Panc1 (cell line): ENCODE measurements at regions not wholly inside any gene's neighbourhood (a gene's known extent, or its start where the extent isn't known, plus 50 kb on each side); places are given as distances from the start of the nearest gene placed in this dataset.

Source experiments
- ATAC-seq: fragments of 200-7000 bp; cut with Tn5 transposase; 2 replicates; pipeline ENCODE4 v1.9.1; 2020; ENCODE audit warnings: mild to moderate bottlenecking, moderate library complexity
- BruUV-seq: library from RNA; stranded (reverse); fragments of 400-500 nt; replicated peaks from 2 replicates; lab custom pipeline; 2021; lab: Mats Ljungman, UMichigan
- CTCF ChIA-PET: fragments of 300-600 bp; sonication (Branson Sonifier 250); formaldehyde crosslinking; loops from one replicate; lab custom pipeline; 2022; ENCODE audit warnings: antibody characterized with exemption; lab: Charles Lee
- POLR2A ChIA-PET: fragments of 300-600 bp; sonication (Branson Sonifier 250); formaldehyde crosslinking; loops from one replicate; lab custom pipeline; 2022; ENCODE audit warnings: antibody characterized with exemption; lab: Charles Lee
- DNase-seq: peaks from one replicate; pipeline ENCODE4 v3.0.0-alpha.2; 2010; ENCODE audit warnings: low read depth, low spot score
- H3K27ac ChIP-seq: 2 replicates; pipeline ENCODE4 v1.5.1; 2011; ENCODE audit warnings: mild to moderate bottlenecking, low read length, inconsistent platforms
- H3K27me3 ChIP-seq: fragments of 200-500 bp; sonication (Bioruptor generic); 2 replicates; pipeline ENCODE4 v1.6.0; 2014; ENCODE audit warnings: low read length, inconsistent platforms; ENCODE audit not compliant: control insufficient read depth, insufficient read depth
- H3K36me3 ChIP-seq: fragments of 200-500 bp; sonication (Bioruptor generic); 2 replicates; pipeline ENCODE4 v1.5.1; 2014; ENCODE audit warnings: inconsistent platforms, mild to moderate bottlenecking, low read length, moderate library complexity; ENCODE audit not compliant: control insufficient read depth, insufficient read depth
- H3K4me1 ChIP-seq: 2 replicates; pipeline ENCODE4 v1.5.1; 2011; ENCODE audit warnings: inconsistent platforms, mild to moderate bottlenecking, low read length, moderate library complexity; ENCODE audit not compliant: control insufficient read depth, insufficient read depth
- H3K4me3 ChIP-seq, 2 experiments: 2 replicates each; pipeline ENCODE4 v1.5.1; 2011 to 2012; ENCODE audit warnings: low read depth in 2 of 2, low read length in 2 of 2, mild to moderate bottlenecking in 2 of 2, inconsistent platforms in 1 of 2, moderate library complexity in 1 of 2
- H3K9me3 ChIP-seq: fragments of 200-500 bp; sonication (Bioruptor generic); 2 replicates; pipeline ENCODE4 v1.5.1; 2014; ENCODE audit warnings: low read depth, mild to moderate bottlenecking, inconsistent platforms, low read length, moderate library complexity; ENCODE audit not compliant: control insufficient read depth, insufficient read depth
- POLR2AphosphoS5 ChIP-seq: IDR thresholded peaks from 2 replicates; pipeline ENCODE4 v1.6.1; 2012; ENCODE audit warnings: mild to moderate bottlenecking, low read depth, low read length, moderate library complexity
- REST ChIP-seq, 2 experiments: IDR thresholded peaks; 2 replicates each; pipeline ENCODE4 v1.6.1; 2011 to 2012; ENCODE audit warnings: low read depth in 2 of 2, control low read depth in 1 of 2, low read length in 1 of 2, mild to moderate bottlenecking in 1 of 2, moderate library complexity in 1 of 2; ENCODE audit not compliant: insufficient read depth in 1 of 2
- SIN3A ChIP-seq: IDR thresholded peaks from 2 replicates; pipeline ENCODE4 v1.6.1; 2012; ENCODE audit warnings: low read depth, mild to moderate bottlenecking, low read length, moderate library complexity, borderline replicate concordance; ENCODE audit not compliant: insufficient read depth
- TCF7L2 ChIP-seq: IDR thresholded peaks from 2 replicates; pipeline ENCODE4 v1.6.1; 2011; ENCODE audit warnings: mild to moderate bottlenecking, low read depth, low read length, inconsistent platforms
- in situ Hi-C: cut with HindIII; loops from 2 replicates; pipeline ENCODE4 v1.10.0; 2016; ENCODE audit warnings: low sequenced_read_pairs, low pct_unique_long_range_greater_than_20kb
- intact Hi-C: fragments of 100-400 bp; cut with micrococcal nuclease; formaldehyde crosslinking; loops from one replicate; pipeline ENCODE4 v1.10.0; 2022; ENCODE audit not compliant: unreplicated experiment
- TF ChIP-seq, protein P1 (sequence below): fragments of 450-650 bp; IDR thresholded peaks from 2 replicates; pipeline ENCODE4 v1.5.1; 2017; ENCODE audit warnings: mild to moderate bottlenecking

DNA sequence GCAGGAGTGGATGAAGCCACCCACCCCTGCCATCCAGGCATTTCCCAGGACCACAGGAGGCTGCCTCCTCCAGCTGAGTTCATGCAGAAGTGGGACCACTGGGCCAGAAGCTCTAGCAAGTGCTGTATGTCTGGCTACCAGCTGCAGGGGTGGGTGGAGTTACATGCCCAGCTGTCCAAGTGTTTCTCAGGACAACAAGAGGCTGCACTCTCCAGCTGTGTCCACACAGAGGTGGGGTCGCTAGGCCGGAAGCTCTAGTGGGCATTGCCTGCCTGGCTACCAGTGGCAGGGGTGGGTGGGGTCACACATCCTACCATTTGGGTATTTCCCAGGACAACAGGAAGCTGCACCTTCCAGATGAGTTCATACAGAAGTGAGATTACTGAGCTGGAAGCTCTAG, 234.0 kb upstream of the PPP2R3A start:
- H3K4me1 ChIP-seq = no peaks in the 10 kb centered on the region
- in situ Hi-C loops (no loop called here), intact Hi-C loops (loop anchor here (10.0 kb wide), 1 partner anchor 163 kb away; no protein-coding TSS in a partner anchor)
- POLR2A ChIA-PET = no interaction called here
- no peak overlapping the region for H3K27ac ChIP-seq
- ATAC-seq (no peak), DNase-seq (no peak)
- BruUV-seq = no TSS peak
- H3K36me3 ChIP-seq = no peaks in the 10 kb centered on the region
- TF ChIP-seq SIN3A = no peak
- TF ChIP-seq POLR2AphosphoS5 = no peak
- no peak for TF ChIP-seq TCF7L2
- TF ChIP-seq, protein P1, sequence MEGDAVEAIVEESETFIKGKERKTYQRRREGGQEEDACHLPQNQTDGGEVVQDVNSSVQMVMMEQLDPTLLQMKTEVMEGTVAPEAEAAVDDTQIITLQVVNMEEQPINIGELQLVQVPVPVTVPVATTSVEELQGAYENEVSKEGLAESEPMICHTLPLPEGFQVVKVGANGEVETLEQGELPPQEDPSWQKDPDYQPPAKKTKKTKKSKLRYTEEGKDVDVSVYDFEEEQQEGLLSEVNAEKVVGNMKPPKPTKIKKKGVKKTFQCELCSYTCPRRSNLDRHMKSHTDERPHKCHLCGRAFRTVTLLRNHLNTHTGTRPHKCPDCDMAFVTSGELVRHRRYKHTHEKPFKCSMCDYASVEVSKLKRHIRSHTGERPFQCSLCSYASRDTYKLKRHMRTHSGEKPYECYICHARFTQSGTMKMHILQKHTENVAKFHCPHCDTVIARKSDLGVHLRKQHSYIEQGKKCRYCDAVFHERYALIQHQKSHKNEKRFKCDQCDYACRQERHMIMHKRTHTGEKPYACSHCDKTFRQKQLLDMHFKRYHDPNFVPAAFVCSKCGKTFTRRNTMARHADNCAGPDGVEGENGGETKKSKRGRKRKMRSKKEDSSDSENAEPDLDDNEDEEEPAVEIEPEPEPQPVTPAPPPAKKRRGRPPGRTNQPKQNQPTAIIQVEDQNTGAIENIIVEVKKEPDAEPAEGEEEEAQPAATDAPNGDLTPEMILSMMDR = no peak
- no peak for TF ChIP-seq REST (IDR thresholded peaks at IDR 0.05; ENCODE audit: insufficient read depth in 1 of 2, low read depth in 2 of 2, low read length in 1 of 2)
- H3K9me3 ChIP-seq = peaks cover 7% of the 10 kb centered on the region; the same call in 1 of the 2 replicates
- no peaks in the 10 kb centered on the region for H3K27me3 ChIP-seq
- CTCF ChIA-PET = no interaction called here
- H3K4me3 ChIP-seq = no peak overlapping the region

DNA sequence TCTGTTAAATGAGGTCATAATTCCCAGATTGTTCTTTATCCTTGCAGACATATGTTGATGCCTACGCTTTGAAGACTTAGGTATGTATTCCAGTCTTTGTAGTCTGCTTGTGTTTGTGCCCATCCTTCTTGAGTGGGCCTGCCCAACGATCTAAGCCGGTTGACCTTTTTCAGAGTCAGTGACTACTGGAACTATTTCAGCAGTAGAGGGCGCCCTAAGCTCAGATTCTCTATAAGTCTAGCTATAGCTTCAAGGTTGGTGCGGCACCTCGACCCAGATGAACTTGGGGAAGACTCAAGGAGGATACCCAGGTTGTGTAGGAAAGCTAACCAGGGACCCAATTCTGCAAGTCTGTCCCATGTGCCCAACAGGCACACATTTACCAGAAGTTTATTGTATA, 228.8 kb upstream of the PPP2R3A start:
- DNase-seq (no peak), ATAC-seq (no peak)
- Histone ChIP-seq H3K36me3 (no peaks in the 10 kb centered on the region), H3K27ac (no peak overlapping the region), H3K27me3 (no peaks in the 10 kb centered on the region; the same call in 1 of the 2 replicates), H3K4me3 (no peak overlapping the region), H3K9me3 (peaks cover 13% of the 10 kb centered on the region), H3K4me1 (no peaks in the 10 kb centered on the region)
- in situ Hi-C loops (no loop called here), intact Hi-C loops (loop anchor here (10.0 kb wide), 1 partner anchor 158 kb away; no protein-coding TSS in a partner anchor)
- no TSS peak for BruUV-seq
- POLR2A ChIA-PET = no interaction called here
- TF ChIP-seq, protein P1 = peak; percentile 39
- no peak for TF ChIP-seq SIN3A
- CTCF ChIA-PET = no interaction called here
